ENCODE measurements at regions not wholly inside any gene's neighbourhood (a gene's known extent, or its start where the extent isn't known, plus 50 kb on each side); places are given as distances from the start of the nearest gene placed in this dataset.

- TF ChIP-seq CHD7 (IDR thresholded peaks at IDR 0.05; ENCODE audit: insufficient replicate concordance, low read length) (no peak), EZH2 (IDR thresholded peaks at IDR 0.05; ENCODE audit: low read depth, low read length, severe bottlenecking) (no peak), CTCF (IDR thresholded peaks at IDR 0.05; ENCODE audit: control extremely low read depth in 1 of 3, insufficient read depth in 1 of 3, low read depth in 1 of 3, low read length in 3 of 3) (no peak), SIX5 (IDR thresholded peaks at IDR 0.05; ENCODE audit: low read depth, low read length) (no peak), RAD21 (IDR thresholded peaks at IDR 0.05 in 1 of 2, conservative IDR thresholded peaks at IDR 0.05 in 1 of 2; ENCODE audit: low read depth in 2 of 2, low read length in 2 of 2) (no peak), EP300 (IDR thresholded peaks at IDR 0.05; ENCODE audit: borderline replicate concordance in 1 of 2, low read depth in 2 of 2, low read length in 2 of 2) (no peak), SP2 (IDR thresholded peaks at IDR 0.05; ENCODE audit: low read length) (no peak), ATF3 (IDR thresholded peaks at IDR 0.05; ENCODE audit: insufficient read depth, low read depth, low read length) (no peak)
These were observed 170.7 kb upstream of the IRX1 start (continued) for GRCh38 chr5:3424946-3425345.
